Osteocyte (in vitro differentiated cells): ENCODE measurements at regions not wholly inside any gene's neighbourhood (a gene's known extent, or its start where the extent isn't known, plus 50 kb on each side); places are given as distances from the start of the nearest gene placed in this dataset.

Source experiments
- DNase-seq: peaks from one replicate; pipeline ENCODE4 v3.0.0; 2021; ENCODE audit warnings: mixed read lengths; ENCODE audit not compliant: unreplicated experiment; ENCODE audit errors: extremely low spot score
- H3K27ac Mint-ChIP-seq: one replicate; pipeline ENCODE4 v1.8.0; 2021; ENCODE audit warnings: mild to moderate bottlenecking, mixed read lengths; ENCODE audit not compliant: unreplicated experiment
- H3K27me3 Mint-ChIP-seq: one replicate; pipeline ENCODE4 v1.8.0; 2021; ENCODE audit warnings: mixed read lengths; ENCODE audit not compliant: unreplicated experiment
- H3K36me3 Mint-ChIP-seq: one replicate; pipeline ENCODE4 v1.8.0; 2021; ENCODE audit warnings: mixed read lengths; ENCODE audit not compliant: unreplicated experiment
- H3K4me1 Mint-ChIP-seq: one replicate; pipeline ENCODE4 v1.8.0; 2021; ENCODE audit warnings: mixed read lengths; ENCODE audit not compliant: unreplicated experiment
- H3K4me3 Mint-ChIP-seq: one replicate; pipeline ENCODE4 v1.8.0; 2021; ENCODE audit warnings: mild to moderate bottlenecking, moderate library complexity, mixed read lengths; ENCODE audit not compliant: unreplicated experiment
- H3K9me3 Mint-ChIP-seq: one replicate; pipeline ENCODE4 v1.8.0; 2021; ENCODE audit warnings: mixed read lengths; ENCODE audit not compliant: unreplicated experiment
- TF ChIP-seq, protein P1 (sequence below): fragments of 200-600 bp; sonication (generic); IDR thresholded peaks from 2 replicates; pipeline ENCODE4 v1.5.0; 2021; ENCODE audit warnings: antibody characterized with exemption, mild to moderate bottlenecking, moderate library complexity

DNA sequence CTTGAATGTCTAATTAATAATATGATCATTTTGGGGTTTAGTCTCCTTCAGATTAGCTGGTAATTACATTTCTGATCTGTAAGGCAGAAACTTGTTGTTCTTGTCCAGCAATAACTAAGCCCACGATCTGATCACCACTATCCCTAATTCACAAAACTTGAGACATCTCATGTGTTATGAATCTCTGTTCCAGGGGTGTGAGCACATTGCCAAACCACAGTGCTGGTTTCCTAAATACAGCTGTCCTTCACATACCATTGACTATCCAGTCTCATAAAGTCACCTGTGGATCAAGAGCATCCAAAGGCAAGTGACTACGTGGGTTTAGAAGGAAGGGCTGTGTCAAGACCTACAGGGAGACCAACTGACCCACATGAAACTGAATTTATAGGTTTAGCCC, 134.1 kb upstream of the PRLR start:
- Mint-ChIP-seq H3K4me1 (no peaks in the 10 kb centered on the region), H3K27ac (no peak overlapping the region), H3K27me3 (no peaks in the 10 kb centered on the region), H3K4me3 (no peak overlapping the region), H3K9me3 (no peaks in the 10 kb centered on the region), H3K36me3 (no peaks in the 10 kb centered on the region)
- TF ChIP-seq, protein P1, sequence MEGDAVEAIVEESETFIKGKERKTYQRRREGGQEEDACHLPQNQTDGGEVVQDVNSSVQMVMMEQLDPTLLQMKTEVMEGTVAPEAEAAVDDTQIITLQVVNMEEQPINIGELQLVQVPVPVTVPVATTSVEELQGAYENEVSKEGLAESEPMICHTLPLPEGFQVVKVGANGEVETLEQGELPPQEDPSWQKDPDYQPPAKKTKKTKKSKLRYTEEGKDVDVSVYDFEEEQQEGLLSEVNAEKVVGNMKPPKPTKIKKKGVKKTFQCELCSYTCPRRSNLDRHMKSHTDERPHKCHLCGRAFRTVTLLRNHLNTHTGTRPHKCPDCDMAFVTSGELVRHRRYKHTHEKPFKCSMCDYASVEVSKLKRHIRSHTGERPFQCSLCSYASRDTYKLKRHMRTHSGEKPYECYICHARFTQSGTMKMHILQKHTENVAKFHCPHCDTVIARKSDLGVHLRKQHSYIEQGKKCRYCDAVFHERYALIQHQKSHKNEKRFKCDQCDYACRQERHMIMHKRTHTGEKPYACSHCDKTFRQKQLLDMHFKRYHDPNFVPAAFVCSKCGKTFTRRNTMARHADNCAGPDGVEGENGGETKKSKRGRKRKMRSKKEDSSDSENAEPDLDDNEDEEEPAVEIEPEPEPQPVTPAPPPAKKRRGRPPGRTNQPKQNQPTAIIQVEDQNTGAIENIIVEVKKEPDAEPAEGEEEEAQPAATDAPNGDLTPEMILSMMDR: no peak
- DNase-seq: no peak

DNA sequence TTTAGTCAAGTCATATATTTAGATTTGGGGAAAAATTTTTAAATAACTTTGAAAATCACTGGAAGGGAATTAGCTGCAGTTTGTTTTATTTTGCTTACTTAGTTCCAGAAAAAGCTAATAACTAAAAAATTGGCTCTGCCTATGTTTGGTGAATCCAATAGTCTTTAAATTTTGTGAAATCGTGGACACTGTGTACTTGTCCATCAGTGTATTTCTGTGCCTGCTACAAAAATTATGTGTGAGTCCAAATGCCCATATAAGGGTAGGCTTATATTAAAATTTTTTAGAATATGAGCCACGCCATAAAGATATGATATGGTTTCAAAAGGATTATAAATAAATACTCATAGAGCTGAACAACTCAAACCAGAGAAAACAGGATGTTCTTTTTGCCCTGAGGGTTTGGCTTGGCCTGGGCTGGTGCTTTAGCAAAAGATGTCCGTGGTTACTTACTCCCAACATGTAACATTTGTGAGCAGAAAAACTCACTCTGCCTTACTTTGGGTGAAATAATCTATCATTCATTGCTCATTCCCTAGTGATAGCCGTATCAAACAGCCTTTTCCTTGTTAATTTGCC, 133.2 kb upstream of the PRLR start:
- Mint-ChIP-seq H3K27ac (no peak overlapping the region), H3K36me3 (no peaks in the 10 kb centered on the region), H3K9me3 (no peaks in the 10 kb centered on the region), H3K4me1 (no peaks in the 10 kb centered on the region), H3K27me3 (no peaks in the 10 kb centered on the region), H3K4me3 (no peak overlapping the region)
- DNase-seq: no peak
- TF ChIP-seq, protein P1: no peak

DNA sequence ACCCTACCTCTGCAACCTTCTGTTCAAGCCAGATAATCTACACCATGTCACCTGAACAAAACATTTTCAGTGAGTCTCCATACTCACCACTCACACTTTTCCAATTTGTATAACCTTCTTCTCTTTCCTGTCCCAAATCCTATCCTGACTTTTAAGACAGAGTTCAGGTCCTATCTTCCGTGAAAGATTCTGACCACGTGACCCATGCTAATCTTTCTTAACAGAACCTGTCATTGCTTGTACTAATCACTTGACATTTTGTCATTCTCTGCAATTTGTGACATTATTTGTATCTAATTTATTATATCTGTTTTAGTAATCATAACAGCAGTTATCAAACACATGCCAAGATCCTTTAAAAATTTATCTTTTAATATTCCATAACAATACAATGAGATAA, 132.5 kb upstream of the PRLR start:
- no peaks in the 10 kb centered on the region for H3K36me3 Mint-ChIP-seq
- no peaks in the 10 kb centered on the region for H3K4me1 Mint-ChIP-seq
- H3K9me3 Mint-ChIP-seq: no peaks in the 10 kb centered on the region
- no peaks in the 10 kb centered on the region for H3K27me3 Mint-ChIP-seq
- H3K27ac Mint-ChIP-seq: no peak overlapping the region
- TF ChIP-seq, protein P1: no peak
- no peak overlapping the region for H3K4me3 Mint-ChIP-seq
- DNase-seq: no peak

DNA sequence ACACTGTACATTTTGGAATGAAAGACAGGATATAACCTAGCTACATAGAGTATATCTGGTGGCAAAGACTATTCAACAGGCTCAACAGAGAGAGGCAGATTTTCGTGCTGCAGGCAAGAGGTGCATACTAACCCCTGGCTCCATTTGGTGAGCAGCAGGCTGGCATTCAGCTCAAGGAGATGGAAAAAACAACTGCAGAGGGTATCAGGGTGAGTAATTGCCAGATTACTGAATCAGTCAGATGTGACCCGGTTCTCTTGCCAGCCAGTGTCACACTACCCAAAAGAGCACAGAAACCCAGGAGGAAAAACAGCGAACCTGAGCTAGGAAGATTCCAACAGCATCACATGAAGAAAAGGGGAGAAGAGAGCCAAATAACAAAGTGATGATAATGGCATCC, 130.4 kb upstream of the PRLR start:
- TF ChIP-seq, protein P1: no peak
- Mint-ChIP-seq H3K36me3 (no peaks in the 10 kb centered on the region), H3K27ac (no peak overlapping the region), H3K4me1 (no peaks in the 10 kb centered on the region), H3K4me3 (no peak overlapping the region), H3K9me3 (peaks cover 4% of the 10 kb centered on the region), H3K27me3 (no peaks in the 10 kb centered on the region)
- DNase-seq: no peak

DNA sequence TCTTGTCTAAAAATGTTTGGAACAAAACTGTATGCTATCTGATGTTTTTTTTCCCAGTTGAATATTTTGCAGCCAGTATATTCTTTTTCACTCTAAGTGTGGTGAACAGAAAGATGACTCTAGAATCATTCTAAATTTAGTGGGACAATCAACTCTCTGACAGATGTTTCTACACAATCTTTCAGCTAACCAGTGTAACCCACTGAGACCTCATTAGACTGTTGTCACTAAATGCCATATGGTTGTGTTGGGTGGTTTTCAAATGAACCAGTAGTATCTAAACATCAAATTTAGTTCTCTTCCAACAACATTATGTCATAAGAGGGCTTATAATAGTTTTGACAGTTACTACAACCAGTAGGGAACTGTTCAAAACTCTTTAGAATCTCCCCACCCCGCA, 129.6 kb upstream of the PRLR start:
- Mint-ChIP-seq H3K4me3 (no peak overlapping the region), H3K9me3 (peaks cover 4% of the 10 kb centered on the region), H3K27ac (no peak overlapping the region), H3K4me1 (no peaks in the 10 kb centered on the region), H3K27me3 (no peaks in the 10 kb centered on the region), H3K36me3 (no peaks in the 10 kb centered on the region)
- no peak for DNase-seq
- TF ChIP-seq, protein P1: no peak
